ENCODE measurements at regions not wholly inside any gene's neighbourhood (a gene's known extent, or its start where the extent isn't known, plus 50 kb on each side); places are given as distances from the start of the nearest gene placed in this dataset.

GRCh38 chr2:176643646-176644045 lies 374.4 kb downstream of the MTX2 start:
- H3K27me3 ChIP-seq (ENCODE audit: insufficient read depth, low read length) = peaks cover 68% of the 10 kb centered on the region

GRCh38 chr2:176645494-176645893 lies 376.3 kb downstream of the MTX2 start:
- Histone ChIP-seq H3K36me3 (ENCODE audit: insufficient read depth, low read length) (no peaks in the 10 kb centered on the region), H3K4me1 (ENCODE audit: insufficient read depth, low read length) (no peaks in the 10 kb centered on the region), H3K4me3 (ENCODE audit: low read length) (no peak overlapping the region), H3K9me3 (ENCODE audit: low read length) (no peaks in the 10 kb centered on the region), H2AFZ (ENCODE audit: low read depth, low read length) (no peak overlapping the region), H3K27me3 (ENCODE audit: insufficient read depth, low read length) (peaks cover 63% of the 10 kb centered on the region)

More at GRCh38 chr2:176643646-176644045, 374.4 kb downstream of the MTX2 start:
- Histone ChIP-seq H2AFZ (ENCODE audit: low read depth, low read length) (no peak overlapping the region), H3K4me3 (ENCODE audit: low read length) (no peak overlapping the region), H3K9me3 (ENCODE audit: low read length) (no peaks in the 10 kb centered on the region), H3K36me3 (ENCODE audit: insufficient read depth, low read length) (no peaks in the 10 kb centered on the region), H3K4me1 (ENCODE audit: insufficient read depth, low read length) (no peaks in the 10 kb centered on the region)

GRCh38 chr2:176646033-176646615 lies 376.9 kb downstream of the MTX2 start:
- H3K27me3 ChIP-seq (ENCODE audit: insufficient read depth, low read length) = peaks cover 62% of the 10 kb centered on the region
- no peaks in the 10 kb centered on the region for H3K36me3 ChIP-seq (ENCODE audit: insufficient read depth, low read length)
- no peak overlapping the region for H2AFZ ChIP-seq (ENCODE audit: low read depth, low read length)
- no peak overlapping the region for H3K4me3 ChIP-seq (ENCODE audit: low read length)
- no peaks in the 10 kb centered on the region for H3K4me1 ChIP-seq (ENCODE audit: insufficient read depth, low read length)
- H3K9me3 ChIP-seq (ENCODE audit: low read length) = no peaks in the 10 kb centered on the region

- Histone ChIP-seq H3K9me3 (ENCODE audit: low read length) (no peaks in the 10 kb centered on the region), H3K36me3 (ENCODE audit: insufficient read depth, low read length) (no peaks in the 10 kb centered on the region), H3K27me3 (ENCODE audit: insufficient read depth, low read length) (peaks cover 59% of the 10 kb centered on the region), H3K4me1 (ENCODE audit: insufficient read depth, low read length) (no peaks in the 10 kb centered on the region), H2AFZ (ENCODE audit: low read depth, low read length) (no peak overlapping the region), H3K4me3 (ENCODE audit: low read length) (no peak overlapping the region)
Measured at GRCh38 chr2:176647325-176648165, 378.3 kb downstream of the MTX2 start.

GRCh38 chr2:176648700-176649297 lies 379.6 kb downstream of the MTX2 start:
- no peaks in the 10 kb centered on the region for H3K4me1 ChIP-seq (ENCODE audit: insufficient read depth, low read length)
- no peaks in the 10 kb centered on the region for H3K36me3 ChIP-seq (ENCODE audit: insufficient read depth, low read length)
- no peaks in the 10 kb centered on the region for H3K9me3 ChIP-seq (ENCODE audit: low read length)
- H3K27me3 ChIP-seq (ENCODE audit: insufficient read depth, low read length) = peaks cover 46% of the 10 kb centered on the region
- no peak overlapping the region for H3K4me3 ChIP-seq (ENCODE audit: low read length)
- no peak overlapping the region for H2AFZ ChIP-seq (ENCODE audit: low read depth, low read length)

- H3K27me3 ChIP-seq (ENCODE audit: insufficient read depth, low read length) = peaks cover 34% of the 10 kb centered on the region
- no peaks in the 10 kb centered on the region for H3K4me1 ChIP-seq (ENCODE audit: insufficient read depth, low read length)
- no peaks in the 10 kb centered on the region for H3K36me3 ChIP-seq (ENCODE audit: insufficient read depth, low read length)
- no peaks in the 10 kb centered on the region for H3K9me3 ChIP-seq (ENCODE audit: low read length)
- H3K4me3 ChIP-seq (ENCODE audit: low read length) = no peak overlapping the region
- H2AFZ ChIP-seq (ENCODE audit: low read depth, low read length) = no peak overlapping the region
Measured at GRCh38 chr2:176650104-176650837, 381.0 kb downstream of the MTX2 start.

GRCh38 chr2:176650838-176651555 lies 381.8 kb downstream of the MTX2 start:
- no peak overlapping the region for H2AFZ ChIP-seq (ENCODE audit: low read depth, low read length)
- H3K36me3 ChIP-seq (ENCODE audit: insufficient read depth, low read length) = no peaks in the 10 kb centered on the region
- H3K27me3 ChIP-seq (ENCODE audit: insufficient read depth, low read length) = peaks cover 30% of the 10 kb centered on the region
- H3K4me1 ChIP-seq (ENCODE audit: insufficient read depth, low read length) = no peaks in the 10 kb centered on the region
- no peaks in the 10 kb centered on the region for H3K9me3 ChIP-seq (ENCODE audit: low read length)
- H3K4me3 ChIP-seq (ENCODE audit: low read length) = no peak overlapping the region

- Histone ChIP-seq H3K27me3 (ENCODE audit: insufficient read depth, low read length) (peaks cover 23% of the 10 kb centered on the region), H3K4me1 (ENCODE audit: insufficient read depth, low read length) (no peaks in the 10 kb centered on the region), H2AFZ (ENCODE audit: low read depth, low read length) (no peak overlapping the region), H3K9me3 (ENCODE audit: low read length) (no peaks in the 10 kb centered on the region), H3K36me3 (ENCODE audit: insufficient read depth, low read length) (no peaks in the 10 kb centered on the region), H3K4me3 (ENCODE audit: low read length) (no peak overlapping the region)
Measured at GRCh38 chr2:176652300-176653182, 383.3 kb downstream of the MTX2 start.

- Histone ChIP-seq H3K27me3 (ENCODE audit: insufficient read depth, low read length) (peaks cover 21% of the 10 kb centered on the region), H3K9me3 (ENCODE audit: low read length) (no peaks in the 10 kb centered on the region), H3K4me1 (ENCODE audit: insufficient read depth, low read length) (no peaks in the 10 kb centered on the region), H3K4me3 (ENCODE audit: low read length) (no peak overlapping the region), H2AFZ (ENCODE audit: low read depth, low read length) (no peak overlapping the region), H3K36me3 (ENCODE audit: insufficient read depth, low read length) (no peaks in the 10 kb centered on the region)
Measured at GRCh38 chr2:176653479-176654443, 384.5 kb downstream of the MTX2 start.

GRCh38 chr2:176656038-176656775 lies 387.0 kb downstream of the MTX2 start:
- no peaks in the 10 kb centered on the region for H3K36me3 ChIP-seq (ENCODE audit: insufficient read depth, low read length)
- H3K4me3 ChIP-seq (ENCODE audit: low read length) = no peak overlapping the region
- H3K9me3 ChIP-seq (ENCODE audit: low read length) = no peaks in the 10 kb centered on the region
- H2AFZ ChIP-seq (ENCODE audit: low read depth, low read length) = no peak overlapping the region
- no peaks in the 10 kb centered on the region for H3K4me1 ChIP-seq (ENCODE audit: insufficient read depth, low read length)
- peaks cover 14% of the 10 kb centered on the region for H3K27me3 ChIP-seq (ENCODE audit: insufficient read depth, low read length)

GRCh38 chr2:176656776-176657140 lies 387.5 kb downstream of the MTX2 start:
- Histone ChIP-seq H3K36me3 (ENCODE audit: insufficient read depth, low read length) (no peaks in the 10 kb centered on the region), H3K9me3 (ENCODE audit: low read length) (no peaks in the 10 kb centered on the region), H2AFZ (ENCODE audit: low read depth, low read length) (no peak overlapping the region), H3K4me1 (ENCODE audit: insufficient read depth, low read length) (no peaks in the 10 kb centered on the region), H3K27me3 (ENCODE audit: insufficient read depth, low read length) (peaks cover 17% of the 10 kb centered on the region), H3K4me3 (ENCODE audit: low read length) (no peak overlapping the region)
